ENCODE measurements at regions not wholly inside any gene's neighbourhood (a gene's known extent, or its start where the extent isn't known, plus 50 kb on each side); places are given as distances from the start of the nearest gene placed in this dataset.

DNA sequence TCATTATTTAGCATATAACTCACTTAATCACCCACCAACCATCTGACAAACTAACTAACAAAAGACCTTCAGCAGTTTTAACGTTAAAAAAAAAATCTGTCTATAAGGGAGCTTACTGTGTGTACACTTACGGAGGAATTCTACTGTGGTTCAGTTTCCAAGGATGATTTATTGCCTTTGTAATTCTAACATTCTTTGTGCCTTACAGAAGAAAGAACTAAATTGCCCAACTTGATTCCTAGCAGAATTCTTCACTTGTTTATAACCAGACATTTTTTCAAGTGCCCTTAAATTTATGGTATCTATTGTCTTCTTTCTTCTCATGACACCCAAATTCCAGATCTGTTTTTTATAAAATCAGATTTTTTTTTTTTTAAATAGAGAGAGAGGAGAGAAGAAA is 119.7 kb upstream of the IGSF10 start:
- no peak for ATAC-seq
- no peak overlapping the region for H3K27ac ChIP-seq

GRCh38 chr3:151579571-151580270 is 118.9 kb upstream of the IGSF10 start:
- peak in 1 of 5 donors; percentile 29 for DNase-seq
- WGBS, 4 donors, result 68 to 80% (median 73%) methylated on average over 3 of the region's 3 CpGs
- TF ChIP-seq POLR2A (IDR thresholded peaks at IDR 0.05), result no peak
- TF ChIP-seq, protein P1, sequence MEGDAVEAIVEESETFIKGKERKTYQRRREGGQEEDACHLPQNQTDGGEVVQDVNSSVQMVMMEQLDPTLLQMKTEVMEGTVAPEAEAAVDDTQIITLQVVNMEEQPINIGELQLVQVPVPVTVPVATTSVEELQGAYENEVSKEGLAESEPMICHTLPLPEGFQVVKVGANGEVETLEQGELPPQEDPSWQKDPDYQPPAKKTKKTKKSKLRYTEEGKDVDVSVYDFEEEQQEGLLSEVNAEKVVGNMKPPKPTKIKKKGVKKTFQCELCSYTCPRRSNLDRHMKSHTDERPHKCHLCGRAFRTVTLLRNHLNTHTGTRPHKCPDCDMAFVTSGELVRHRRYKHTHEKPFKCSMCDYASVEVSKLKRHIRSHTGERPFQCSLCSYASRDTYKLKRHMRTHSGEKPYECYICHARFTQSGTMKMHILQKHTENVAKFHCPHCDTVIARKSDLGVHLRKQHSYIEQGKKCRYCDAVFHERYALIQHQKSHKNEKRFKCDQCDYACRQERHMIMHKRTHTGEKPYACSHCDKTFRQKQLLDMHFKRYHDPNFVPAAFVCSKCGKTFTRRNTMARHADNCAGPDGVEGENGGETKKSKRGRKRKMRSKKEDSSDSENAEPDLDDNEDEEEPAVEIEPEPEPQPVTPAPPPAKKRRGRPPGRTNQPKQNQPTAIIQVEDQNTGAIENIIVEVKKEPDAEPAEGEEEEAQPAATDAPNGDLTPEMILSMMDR (IDR thresholded peaks at IDR 0.05), result no peak
- H3K4me3 ChIP-seq, result no peak overlapping the region
- H3K9me3 ChIP-seq, result peaks cover 0 to 10% (median 0%) of the 10 kb centered on the region in 12 donors
- ATAC-seq, result peak in 2 of 4 donors; percentile 71 to 77
- no peaks in the 10 kb centered on the region for H3K27me3 ChIP-seq
- peak overlapping the region in 1 of 12 donors; percentile 7 for H3K27ac ChIP-seq
- intact Hi-C loops (cut with DNase I), result no loop called here
- no peaks in the 10 kb centered on the region for H3K4me1 ChIP-seq
- H3K36me3 ChIP-seq, result no peaks in the 10 kb centered on the region

More for the DNA sequence above, 119.7 kb upstream of the IGSF10 start:
- Histone ChIP-seq H3K36me3 (no peaks in the 10 kb centered on the region), H3K4me1 (no peaks in the 10 kb centered on the region), H3K9me3 (peaks cover 0 to 10% (median 0%) of the 10 kb centered on the region in 12 donors), H3K4me3 (no peak overlapping the region), H3K27me3 (no peaks in the 10 kb centered on the region)
- TF ChIP-seq POLR2A (IDR thresholded peaks at IDR 0.05), result no peak
- WGBS, 4 donors, result 59 to 75% (median 69%) methylated on average over 2 of the region's 2 CpGs
- DNase-seq, result no peak
- intact Hi-C loops (cut with DNase I), result no loop called here

GRCh38 chr3:151578495-151578894 is 117.6 kb upstream of the IGSF10 start:
- no peaks in the 10 kb centered on the region for H3K27me3 ChIP-seq
- no peaks in the 10 kb centered on the region for H3K4me1 ChIP-seq
- no peak overlapping the region for H3K27ac ChIP-seq
- DNase-seq, result no peak
- H3K9me3 ChIP-seq, result peaks cover 0 to 10% (median 0%) of the 10 kb centered on the region in 12 donors
- H3K36me3 ChIP-seq, result no peaks in the 10 kb centered on the region
- ATAC-seq, result no peak
- 86 to 93% (median 92%) methylated on average over 1 of the region's 1 CpG for WGBS, 4 donors
- intact Hi-C loops (cut with DNase I), result no loop called here
- H3K4me3 ChIP-seq, result no peak overlapping the region
- TF ChIP-seq, protein P1 (IDR thresholded peaks at IDR 0.05), result peak in 1 of 12 donors; percentile 10
- TF ChIP-seq POLR2A (IDR thresholded peaks at IDR 0.05), result no peak

DNA sequence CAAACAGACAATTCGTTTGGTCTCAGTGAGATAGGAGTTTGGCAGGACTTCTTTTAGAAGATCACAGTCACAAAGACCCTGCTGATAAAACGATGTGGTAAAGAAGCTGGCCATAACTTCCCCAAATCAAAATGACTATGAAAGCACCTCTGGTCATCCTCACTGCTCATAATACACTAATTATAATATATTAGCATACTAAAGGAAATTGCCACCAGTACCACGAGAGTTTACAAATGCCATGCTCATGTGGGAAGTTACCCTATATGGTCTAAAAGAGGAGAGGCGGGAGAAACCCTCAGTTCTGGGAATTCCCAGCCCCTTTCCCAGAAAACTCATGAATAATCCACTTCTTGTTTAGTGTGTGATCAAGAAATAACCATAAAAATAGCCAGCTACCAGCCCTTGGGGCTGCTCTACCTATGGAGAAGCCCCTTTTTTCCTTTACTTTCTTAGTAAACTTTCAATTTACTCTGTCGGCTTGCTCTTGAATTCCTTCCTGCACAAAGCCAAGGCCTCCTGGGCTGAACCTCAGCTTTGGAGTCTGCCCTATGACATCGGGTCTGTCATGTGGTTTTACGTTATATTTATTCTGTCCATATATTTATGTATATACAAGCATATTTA is 115.8 kb upstream of the IGSF10 start:
- DNase-seq (no peak), ATAC-seq (no peak)
- intact Hi-C loops (cut with DNase I), result no loop called here
- Histone ChIP-seq H3K4me3 (no peak overlapping the region), H3K27me3 (no peaks in the 10 kb centered on the region), H3K36me3 (no peaks in the 10 kb centered on the region), H3K9me3 (peaks cover 0 to 10% (median 0%) of the 10 kb centered on the region in 12 donors), H3K4me1 (no peaks in the 10 kb centered on the region), H3K27ac (no peak overlapping the region)
- TF ChIP-seq, protein P1 (IDR thresholded peaks at IDR 0.05), result no peak
- TF ChIP-seq POLR2A (IDR thresholded peaks at IDR 0.05), result no peak
- 77 to 82% (median 79%) methylated on average over 7 of the region's 7 CpGs for WGBS, 4 donors
